SK-N-SH treated with all-trans-retinoic acid at 6 μM for 48 hours (cell line): ENCODE measurements at regions not wholly inside any gene's neighbourhood (a gene's known extent, or its start where the extent isn't known, plus 50 kb on each side); places are given as distances from the start of the nearest gene placed in this dataset.

ENCODE experiments used
- ATAC-seq: fragments of 200-7000 bp; cut with Tn5 transposase; 3 replicates; pipeline ENCODE4 v1.9.1; 2020; ENCODE audit warnings: mild to moderate bottlenecking, moderate library complexity
- ARNTL ChIP-seq: fragments of 450-650 bp; formaldehyde crosslinking; IDR thresholded peaks from 2 replicates; pipeline ENCODE4 v1.5.0; 2020; ENCODE audit warnings: low read depth, mild to moderate bottlenecking, moderate library complexity, borderline replicate concordance
- BACH2 ChIP-seq: fragments of 250-450 bp; sonication (Bioruptor Pico); IDR thresholded peaks from 2 replicates; pipeline ENCODE4 v1.9.0; 2021; ENCODE audit warnings: mild to moderate bottlenecking, borderline replicate concordance
- CSDC2 ChIP-seq: fragments of 250-450 bp; sonication (Bioruptor Pico); IDR thresholded peaks from 2 replicates; pipeline ENCODE4 v1.5.0; 2020; ENCODE audit warnings: mild to moderate bottlenecking, moderate library complexity
- ESRRG ChIP-seq: fragments of 250-450 bp; sonication (Bioruptor Pico); IDR thresholded peaks from 2 replicates; pipeline ENCODE4 v1.6.1; 2021; ENCODE audit warnings: mild to moderate bottlenecking
- GLIS3 ChIP-seq: fragments of 250-450 bp; sonication (Bioruptor Pico); IDR thresholded peaks from 2 replicates; pipeline ENCODE4 v1.5.0; 2020; ENCODE audit warnings: mild to moderate bottlenecking, moderate library complexity
- ISL1 ChIP-seq: fragments of 250-450 bp; sonication (Bioruptor Pico); IDR thresholded peaks from 2 replicates; pipeline ENCODE4 v2.1.2; 2022; ENCODE audit warnings: mild to moderate bottlenecking, moderate library complexity
- OSR1 ChIP-seq: fragments of 250-450 bp; sonication (Bioruptor Pico); IDR thresholded peaks from 2 replicates; pipeline ENCODE4 v1.8.0; 2022; ENCODE audit warnings: moderate library complexity, mild to moderate bottlenecking, inconsistent platforms
- PPARA ChIP-seq: fragments of 250-450 bp; sonication (Bioruptor Pico); IDR thresholded peaks from 2 replicates; pipeline ENCODE4 v1.5.0; 2020; ENCODE audit warnings: mild to moderate bottlenecking, borderline replicate concordance
- RARB ChIP-seq: fragments of 250-450 bp; sonication (Bioruptor Pico); IDR thresholded peaks from 2 replicates; pipeline ENCODE4 v1.8.0; 2021; ENCODE audit warnings: mild to moderate bottlenecking, moderate library complexity
- SNAI2 ChIP-seq: fragments of 250-450 bp; sonication (Bioruptor Pico); IDR thresholded peaks from 2 replicates; pipeline ENCODE4 v1.5.0; 2020; ENCODE audit warnings: mild to moderate bottlenecking, moderate library complexity
- TCF4 ChIP-seq: fragments of 250-450 bp; sonication (Bioruptor Pico); IDR thresholded peaks from 2 replicates; pipeline ENCODE4 v1.8.0; 2021; ENCODE audit warnings: mild to moderate bottlenecking, moderate library complexity, borderline replicate concordance
- TOX ChIP-seq: fragments of 250-450 bp; sonication (Bioruptor Pico); IDR thresholded peaks from 2 replicates; pipeline ENCODE4 v1.8.0; 2021; ENCODE audit warnings: mild to moderate bottlenecking, moderate library complexity, borderline replicate concordance
- ZFP3 ChIP-seq: fragments of 250-450 bp; sonication (Bioruptor Pico); IDR thresholded peaks from 2 replicates; pipeline ENCODE4 v1.5.0; 2020; ENCODE audit warnings: mild to moderate bottlenecking, moderate library complexity
- ZFP30 ChIP-seq: fragments of 450-650 bp; formaldehyde crosslinking; IDR thresholded peaks from 2 replicates; pipeline ENCODE4 v1.5.0; 2022; ENCODE audit warnings: mild to moderate bottlenecking, moderate library complexity
- ZNF70 ChIP-seq: fragments of 450-650 bp; formaldehyde crosslinking; IDR thresholded peaks from 2 replicates; pipeline ENCODE4 v1.5.0; 2020; ENCODE audit warnings: mild to moderate bottlenecking, moderate library complexity
- ZNF8 ChIP-seq: fragments of 450-650 bp; formaldehyde crosslinking; IDR thresholded peaks from 2 replicates; pipeline ENCODE4 v1.5.0; 2020; ENCODE audit warnings: mild to moderate bottlenecking, moderate library complexity
- TF ChIP-seq, protein P1 (sequence below): fragments of 250-450 bp; sonication (Bioruptor Pico); IDR thresholded peaks from 2 replicates; pipeline ENCODE4 v1.5.0; 2020; ENCODE audit warnings: mild to moderate bottlenecking, moderate library complexity
- TF ChIP-seq, protein P2 (sequence below): fragments of 250-450 bp; sonication (Bioruptor Pico); IDR thresholded peaks from 2 replicates; pipeline ENCODE4 v1.8.0; 2021; ENCODE audit warnings: low read depth, mild to moderate bottlenecking, moderate library complexity, borderline replicate concordance
- TF ChIP-seq, protein P3 (sequence below): fragments of 250-450 bp; sonication (Bioruptor Pico); IDR thresholded peaks from 2 replicates; pipeline ENCODE4 v1.8.0; 2020; ENCODE audit warnings: mild to moderate bottlenecking, moderate library complexity, borderline replicate concordance
- TF ChIP-seq, protein P4 (sequence below): fragments of 250-450 bp; sonication (Bioruptor Pico); IDR thresholded peaks from 2 replicates; pipeline ENCODE4 v1.5.1; 2021; ENCODE audit warnings: mild to moderate bottlenecking, moderate library complexity
- TF ChIP-seq, protein P5 (sequence below): fragments of 250-450 bp; sonication (Bioruptor Pico); IDR thresholded peaks from 2 replicates; pipeline ENCODE4 v1.5.1; 2020; ENCODE audit warnings: low read depth, mild to moderate bottlenecking, moderate library complexity

DNA sequence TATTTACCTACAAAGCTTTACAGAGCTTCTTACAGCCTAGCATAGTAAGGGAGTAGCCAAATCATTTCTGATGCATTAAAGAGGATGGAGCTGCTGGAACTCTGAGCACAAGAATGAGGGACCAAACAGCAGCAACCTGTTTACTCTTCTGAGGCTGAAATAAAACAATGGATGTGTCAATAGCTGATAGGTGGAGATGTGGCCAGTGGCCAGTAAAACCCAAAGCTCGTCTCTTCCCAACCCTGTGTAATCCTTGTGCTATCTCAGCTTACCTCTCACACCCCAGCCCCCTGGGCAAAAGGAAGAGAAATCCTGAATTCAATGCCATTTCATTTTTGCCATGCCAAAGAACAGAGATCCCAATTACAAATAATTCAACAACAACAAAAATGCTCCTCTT is 446.7 kb upstream of the SMIM31 start:
- TF ChIP-seq ARNTL (CRISPR knock-in tag) (no peak), GLIS3 (CRISPR knock-in tag) (no peak), CSDC2 (no peak), PPARA (CRISPR knock-in tag) (no peak), ZFP30 (no peak), ESRRG (CRISPR knock-in tag) (no peak), TOX (CRISPR knock-in tag) (no peak), ZNF8 (CRISPR knock-in tag) (no peak), SNAI2 (CRISPR knock-in tag) (no peak), RARB (CRISPR knock-in tag) (no peak), OSR1 (CRISPR knock-in tag) (no peak), ZFP3 (CRISPR knock-in tag) (no peak), TCF4 (no peak)
- TF ChIP-seq, protein P1, sequence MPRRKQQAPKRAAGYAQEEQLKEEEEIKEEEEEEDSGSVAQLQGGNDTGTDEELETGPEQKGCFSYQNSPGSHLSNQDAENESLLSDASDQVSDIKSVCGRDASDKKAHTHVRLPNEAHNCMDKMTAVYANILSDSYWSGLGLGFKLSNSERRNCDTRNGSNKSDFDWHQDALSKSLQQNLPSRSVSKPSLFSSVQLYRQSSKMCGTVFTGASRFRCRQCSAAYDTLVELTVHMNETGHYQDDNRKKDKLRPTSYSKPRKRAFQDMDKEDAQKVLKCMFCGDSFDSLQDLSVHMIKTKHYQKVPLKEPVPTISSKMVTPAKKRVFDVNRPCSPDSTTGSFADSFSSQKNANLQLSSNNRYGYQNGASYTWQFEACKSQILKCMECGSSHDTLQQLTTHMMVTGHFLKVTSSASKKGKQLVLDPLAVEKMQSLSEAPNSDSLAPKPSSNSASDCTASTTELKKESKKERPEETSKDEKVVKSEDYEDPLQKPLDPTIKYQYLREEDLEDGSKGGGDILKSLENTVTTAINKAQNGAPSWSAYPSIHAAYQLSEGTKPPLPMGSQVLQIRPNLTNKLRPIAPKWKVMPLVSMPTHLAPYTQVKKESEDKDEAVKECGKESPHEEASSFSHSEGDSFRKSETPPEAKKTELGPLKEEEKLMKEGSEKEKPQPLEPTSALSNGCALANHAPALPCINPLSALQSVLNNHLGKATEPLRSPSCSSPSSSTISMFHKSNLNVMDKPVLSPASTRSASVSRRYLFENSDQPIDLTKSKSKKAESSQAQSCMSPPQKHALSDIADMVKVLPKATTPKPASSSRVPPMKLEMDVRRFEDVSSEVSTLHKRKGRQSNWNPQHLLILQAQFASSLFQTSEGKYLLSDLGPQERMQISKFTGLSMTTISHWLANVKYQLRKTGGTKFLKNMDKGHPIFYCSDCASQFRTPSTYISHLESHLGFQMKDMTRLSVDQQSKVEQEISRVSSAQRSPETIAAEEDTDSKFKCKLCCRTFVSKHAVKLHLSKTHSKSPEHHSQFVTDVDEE (CRISPR knock-in tag): no peak
- TF ChIP-seq, protein P2, sequence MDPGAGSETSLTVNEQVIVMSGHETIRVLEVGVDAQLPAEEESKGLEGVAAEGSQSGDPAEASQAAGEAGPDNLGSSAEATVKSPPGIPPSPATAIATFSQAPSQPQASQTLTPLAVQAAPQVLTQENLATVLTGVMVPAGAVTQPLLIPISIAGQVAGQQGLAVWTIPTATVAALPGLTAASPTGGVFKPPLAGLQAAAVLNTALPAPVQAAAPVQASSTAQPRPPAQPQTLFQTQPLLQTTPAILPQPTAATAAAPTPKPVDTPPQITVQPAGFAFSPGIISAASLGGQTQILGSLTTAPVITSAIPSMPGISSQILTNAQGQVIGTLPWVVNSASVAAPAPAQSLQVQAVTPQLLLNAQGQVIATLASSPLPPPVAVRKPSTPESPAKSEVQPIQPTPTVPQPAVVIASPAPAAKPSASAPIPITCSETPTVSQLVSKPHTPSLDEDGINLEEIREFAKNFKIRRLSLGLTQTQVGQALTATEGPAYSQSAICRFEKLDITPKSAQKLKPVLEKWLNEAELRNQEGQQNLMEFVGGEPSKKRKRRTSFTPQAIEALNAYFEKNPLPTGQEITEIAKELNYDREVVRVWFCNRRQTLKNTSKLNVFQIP (CRISPR knock-in tag): no peak
- TF ChIP-seq, protein P3, sequence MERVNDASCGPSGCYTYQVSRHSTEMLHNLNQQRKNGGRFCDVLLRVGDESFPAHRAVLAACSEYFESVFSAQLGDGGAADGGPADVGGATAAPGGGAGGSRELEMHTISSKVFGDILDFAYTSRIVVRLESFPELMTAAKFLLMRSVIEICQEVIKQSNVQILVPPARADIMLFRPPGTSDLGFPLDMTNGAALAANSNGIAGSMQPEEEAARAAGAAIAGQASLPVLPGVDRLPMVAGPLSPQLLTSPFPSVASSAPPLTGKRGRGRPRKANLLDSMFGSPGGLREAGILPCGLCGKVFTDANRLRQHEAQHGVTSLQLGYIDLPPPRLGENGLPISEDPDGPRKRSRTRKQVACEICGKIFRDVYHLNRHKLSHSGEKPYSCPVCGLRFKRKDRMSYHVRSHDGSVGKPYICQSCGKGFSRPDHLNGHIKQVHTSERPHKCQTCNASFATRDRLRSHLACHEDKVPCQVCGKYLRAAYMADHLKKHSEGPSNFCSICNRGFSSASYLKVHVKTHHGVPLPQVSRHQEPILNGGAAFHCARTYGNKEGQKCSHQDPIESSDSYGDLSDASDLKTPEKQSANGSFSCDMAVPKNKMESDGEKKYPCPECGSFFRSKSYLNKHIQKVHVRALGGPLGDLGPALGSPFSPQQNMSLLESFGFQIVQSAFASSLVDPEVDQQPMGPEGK: no peak
- TF ChIP-seq, protein P4, sequence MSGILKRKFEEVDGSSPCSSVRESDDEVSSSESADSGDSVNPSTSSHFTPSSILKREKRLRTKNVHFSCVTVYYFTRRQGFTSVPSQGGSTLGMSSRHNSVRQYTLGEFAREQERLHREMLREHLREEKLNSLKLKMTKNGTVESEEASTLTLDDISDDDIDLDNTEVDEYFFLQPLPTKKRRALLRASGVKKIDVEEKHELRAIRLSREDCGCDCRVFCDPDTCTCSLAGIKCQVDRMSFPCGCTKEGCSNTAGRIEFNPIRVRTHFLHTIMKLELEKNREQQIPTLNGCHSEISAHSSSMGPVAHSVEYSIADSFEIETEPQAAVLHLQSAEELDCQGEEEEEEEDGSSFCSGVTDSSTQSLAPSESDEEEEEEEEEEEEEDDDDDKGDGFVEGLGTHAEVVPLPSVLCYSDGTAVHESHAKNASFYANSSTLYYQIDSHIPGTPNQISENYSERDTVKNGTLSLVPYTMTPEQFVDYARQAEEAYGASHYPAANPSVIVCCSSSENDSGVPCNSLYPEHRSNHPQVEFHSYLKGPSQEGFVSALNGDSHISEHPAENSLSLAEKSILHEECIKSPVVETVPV (CRISPR knock-in tag): no peak
- no peak for ATAC-seq

DNA sequence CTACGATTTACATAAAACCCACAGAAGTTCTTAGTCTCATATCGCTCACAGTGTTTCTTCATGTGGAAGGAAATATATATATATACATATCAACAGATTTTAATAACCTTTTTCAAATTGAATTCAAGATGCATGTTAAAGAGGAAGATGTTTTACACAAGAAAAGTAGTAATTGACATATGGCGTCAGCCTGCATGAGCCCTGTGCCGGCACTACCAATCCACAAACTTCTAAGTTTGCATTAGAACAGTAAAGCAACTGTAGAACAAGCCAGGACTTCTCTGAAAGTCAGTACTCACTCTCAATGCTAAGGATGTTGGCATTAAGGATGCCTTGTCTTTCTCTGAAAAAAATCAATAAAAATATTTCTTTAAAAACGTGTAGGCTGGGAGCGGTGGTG is 441.3 kb upstream of the SMIM31 start:
- TF ChIP-seq ZFP3 (CRISPR knock-in tag) (no peak), TCF4 (no peak), ZNF8 (CRISPR knock-in tag) (no peak), ISL1 (no peak), ZNF70 (CRISPR knock-in tag) (no peak), ZFP30 (no peak), CSDC2 (no peak)
- TF ChIP-seq, protein P5, sequence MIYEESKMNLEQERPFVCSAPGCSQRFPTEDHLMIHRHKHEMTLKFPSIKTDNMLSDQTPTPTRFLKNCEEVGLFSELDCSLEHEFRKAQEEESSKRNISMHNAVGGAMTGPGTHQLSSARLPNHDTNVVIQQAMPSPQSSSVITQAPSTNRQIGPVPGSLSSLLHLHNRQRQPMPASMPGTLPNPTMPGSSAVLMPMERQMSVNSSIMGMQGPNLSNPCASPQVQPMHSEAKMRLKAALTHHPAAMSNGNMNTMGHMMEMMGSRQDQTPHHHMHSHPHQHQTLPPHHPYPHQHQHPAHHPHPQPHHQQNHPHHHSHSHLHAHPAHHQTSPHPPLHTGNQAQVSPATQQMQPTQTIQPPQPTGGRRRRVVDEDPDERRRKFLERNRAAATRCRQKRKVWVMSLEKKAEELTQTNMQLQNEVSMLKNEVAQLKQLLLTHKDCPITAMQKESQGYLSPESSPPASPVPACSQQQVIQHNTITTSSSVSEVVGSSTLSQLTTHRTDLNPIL: no peak
- TF ChIP-seq, protein P3: no peak
- no peak for ATAC-seq

DNA sequence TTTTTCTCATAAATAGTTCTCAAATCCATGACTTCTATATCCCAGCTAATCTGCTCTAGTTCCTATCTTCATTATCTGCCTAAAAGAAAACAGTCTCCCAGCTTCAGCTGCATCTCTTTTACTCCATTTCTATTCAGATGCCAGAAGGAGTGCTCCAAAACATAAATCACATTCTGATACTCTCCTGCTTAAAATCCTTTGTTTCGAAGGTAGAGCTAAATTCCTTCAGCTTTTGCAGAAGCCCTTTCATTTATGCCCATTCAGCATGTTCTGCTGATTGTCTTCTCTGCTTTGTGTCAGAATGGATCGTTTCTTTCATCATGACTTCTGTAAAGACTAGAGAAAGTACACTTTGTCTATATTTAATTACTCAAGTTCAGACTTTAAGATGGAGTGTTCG is 440.1 kb upstream of the SMIM31 start:
- TF ChIP-seq, protein P5: no peak
- no peak for TF ChIP-seq BACH2 (CRISPR knock-in tag)
- TF ChIP-seq, all 23 proteins: peak for 0
- no peak for ATAC-seq
